GM19452 (cell line): ENCODE measurements at regions not wholly inside any gene's neighbourhood (a gene's known extent, or its start where the extent isn't known, plus 50 kb on each side); places are given as distances from the start of the nearest gene placed in this dataset.

Experiments used
- ATAC-seq: cut with Tn5 transposase; IDR thresholded peaks from one replicate; pipeline ENCODE4 v1.9.1; 2021; ENCODE audit not compliant: unreplicated experiment

GRCh38 chr1:94734963-94735901, 84.9 kb upstream of the SLC44A3 start:
- ATAC-seq = no peak

DNA sequence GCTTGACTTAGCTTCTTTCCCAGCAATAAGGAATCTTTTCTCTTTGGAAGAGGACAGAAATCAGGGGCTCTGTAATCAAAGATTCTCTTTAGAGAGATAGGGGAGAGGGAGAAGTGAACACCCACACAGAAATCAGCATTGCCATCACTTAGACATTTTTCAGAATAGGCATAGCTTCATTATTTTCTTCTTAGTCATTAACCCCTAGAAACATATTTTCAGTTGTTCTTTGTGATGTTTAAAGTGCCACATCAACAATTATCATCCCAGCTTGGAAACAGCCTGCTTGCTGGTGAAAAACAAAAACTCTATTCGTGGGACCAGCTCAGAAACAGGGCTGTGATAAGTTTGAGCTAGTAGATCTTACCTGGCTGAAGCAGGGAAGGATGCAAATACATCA, 88.3 kb upstream of the SLC44A3 start:
- ATAC-seq = no peak

DNA sequence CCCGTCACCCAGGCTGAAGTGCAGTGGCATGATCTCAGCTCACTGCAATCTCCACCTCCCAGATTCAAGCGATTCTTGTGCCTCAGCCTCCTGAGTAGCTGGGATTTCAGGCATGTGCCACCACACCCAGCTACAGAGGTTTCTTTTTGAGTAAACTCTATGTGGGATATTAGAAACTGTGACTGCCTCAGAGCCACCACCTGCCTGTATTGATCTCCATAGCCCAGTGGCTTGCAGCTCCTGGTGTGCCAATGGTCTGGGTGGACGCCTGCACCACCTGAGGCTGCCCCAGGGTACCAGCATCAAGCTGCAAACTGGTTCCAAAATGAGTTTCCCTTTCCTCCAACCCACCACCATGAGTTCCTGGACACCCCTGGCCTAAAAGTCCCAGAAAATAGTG, 89.7 kb upstream of the SLC44A3 start:
- no peak for ATAC-seq

DNA sequence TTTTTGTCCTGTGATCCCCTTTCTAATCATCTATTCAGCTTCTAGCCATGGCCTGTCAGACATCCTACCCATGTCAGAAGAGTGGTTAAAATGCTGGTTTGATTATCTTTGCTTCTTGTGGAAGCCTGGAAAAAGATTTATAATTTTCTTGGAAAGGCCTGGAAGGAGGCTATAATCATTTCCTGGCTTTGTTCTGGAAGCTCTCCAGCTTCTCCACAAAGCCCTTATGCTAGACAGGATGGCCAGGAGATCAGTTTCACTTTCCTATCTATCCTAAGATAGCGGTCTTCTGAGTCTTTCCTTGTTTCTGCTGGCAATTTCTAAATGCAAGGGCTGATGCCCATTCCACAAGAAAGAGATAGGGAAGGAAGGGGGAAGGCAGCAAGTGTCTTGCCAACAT, 90.9 kb upstream of the SLC44A3 start:
- ATAC-seq = no peak

DNA sequence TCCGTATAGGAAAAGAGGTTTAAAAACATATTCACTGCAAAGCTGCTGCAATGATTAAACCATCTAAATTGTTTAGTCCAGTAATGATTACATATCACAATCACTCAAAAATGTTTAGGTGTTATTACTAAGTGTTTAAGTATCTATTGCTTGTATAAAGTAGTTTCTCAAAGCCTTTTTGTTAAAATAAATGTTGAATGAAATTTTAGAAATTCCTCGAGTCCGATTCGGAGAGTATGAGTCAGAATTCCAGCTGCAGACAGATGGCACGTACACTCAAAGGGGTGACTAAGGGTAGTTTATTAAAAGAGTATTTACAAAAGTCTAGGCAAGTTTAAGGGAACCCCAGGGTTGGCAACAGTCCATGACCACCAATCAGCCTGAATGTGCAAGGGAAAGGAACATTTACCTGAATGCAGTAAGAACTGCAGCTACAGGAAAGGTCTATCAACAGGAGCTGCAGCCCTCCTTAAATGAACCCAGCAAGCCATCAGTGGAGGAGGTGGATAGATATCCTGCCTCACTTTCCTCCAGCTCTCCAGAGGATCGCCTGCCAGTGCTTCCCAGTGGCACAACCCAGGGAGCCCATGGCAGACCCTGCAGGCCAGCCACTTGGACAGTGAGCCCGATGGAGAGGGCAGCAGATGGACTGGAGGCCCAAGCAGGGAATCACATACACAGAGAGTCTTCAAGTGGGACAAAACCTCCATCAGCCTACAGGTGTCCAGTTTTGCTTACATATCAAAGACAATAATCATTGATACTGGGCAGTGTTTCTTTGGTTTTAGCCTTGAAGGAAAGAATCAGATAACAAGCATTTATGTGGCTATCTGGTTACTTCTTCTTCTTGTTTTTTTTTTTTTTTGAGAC, 92.1 kb upstream of the SLC44A3 start:
- no peak for ATAC-seq

GRCh38 chr1:94726981-94727685, 93.0 kb upstream of the SLC44A3 start:
- no peak for ATAC-seq

DNA sequence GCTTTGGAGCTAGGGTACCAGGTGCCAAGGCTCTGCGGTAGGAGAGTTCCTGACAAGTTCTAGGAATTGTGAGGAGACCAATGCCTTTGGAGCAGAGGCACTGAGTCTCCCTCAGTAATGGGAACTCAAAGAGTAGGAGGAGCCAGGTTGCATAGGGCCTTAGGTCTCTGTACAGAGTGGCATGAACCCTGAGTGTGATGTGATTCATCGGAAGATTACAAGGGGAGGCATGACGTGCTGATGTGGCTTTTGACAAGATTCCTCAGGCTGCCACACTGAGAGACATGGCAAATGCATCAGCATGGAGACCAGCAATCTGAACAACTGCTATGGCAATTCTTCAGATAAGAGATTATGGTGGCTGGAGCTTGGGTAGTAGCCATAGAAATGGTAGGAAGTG, 94.6 kb upstream of the SLC44A3 start:
- ATAC-seq = no peak

DNA sequence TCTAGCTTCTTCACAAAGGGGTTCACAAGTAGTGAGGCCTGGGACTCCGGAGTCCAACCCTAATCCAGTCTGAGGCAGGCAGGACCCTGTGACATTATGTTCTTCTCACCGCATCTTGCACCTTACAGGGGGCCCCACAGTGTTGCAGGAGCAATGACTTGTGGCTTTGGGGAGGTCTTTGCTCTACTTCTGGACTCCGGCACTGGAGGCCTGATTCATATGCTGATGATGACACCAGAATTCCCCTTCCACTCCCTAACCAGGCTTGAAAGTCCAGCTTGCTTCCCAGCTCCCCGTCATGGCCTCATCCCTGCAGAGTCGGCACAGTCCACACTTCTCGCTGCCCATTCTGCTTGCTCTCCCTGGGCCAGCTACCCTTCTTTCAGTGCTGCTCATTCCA, 96.3 kb upstream of the SLC44A3 start:
- no peak for ATAC-seq

DNA sequence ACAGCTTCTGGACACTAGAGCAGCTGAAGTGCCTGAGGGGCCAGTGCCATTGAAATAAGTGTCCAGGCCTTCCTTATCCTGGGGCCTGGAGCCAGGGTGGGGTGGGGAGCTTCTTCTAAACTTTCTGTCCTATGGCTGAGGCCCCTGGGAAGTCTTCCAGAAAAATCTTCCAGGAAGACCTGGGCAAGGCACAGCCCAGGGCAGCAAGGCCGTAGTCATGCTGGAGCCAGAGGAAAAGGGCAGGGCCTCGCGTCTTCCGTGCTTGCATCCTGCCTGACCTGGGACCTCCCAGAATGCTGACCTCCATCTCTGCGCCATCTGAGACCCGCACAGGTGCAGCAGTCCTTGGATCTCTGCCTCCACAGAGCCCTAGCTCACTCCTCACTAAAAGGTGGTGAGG, 96.7 kb upstream of the SLC44A3 start:
- ATAC-seq = no peak

DNA sequence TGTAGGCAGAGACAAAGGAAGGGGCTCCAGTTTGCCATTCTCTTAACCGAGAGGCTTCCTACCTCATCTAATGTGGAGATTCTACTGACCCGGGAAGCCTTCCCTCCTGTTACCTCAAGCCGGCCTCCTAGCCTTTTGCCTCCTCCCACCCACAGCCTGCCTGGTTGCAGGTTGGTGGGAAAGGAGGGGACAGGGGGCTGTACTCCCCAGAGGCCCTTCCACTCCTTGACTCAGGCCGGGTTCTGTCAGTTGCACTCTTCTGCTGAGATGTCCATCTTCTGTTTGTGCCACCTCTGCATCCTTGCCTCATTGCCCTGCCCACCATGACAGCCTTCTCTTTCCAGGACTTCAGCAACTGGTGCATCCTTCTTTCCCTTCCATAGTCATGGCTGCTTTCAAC, 98.0 kb upstream of the SLC44A3 start:
- no peak for ATAC-seq

- ATAC-seq = no peak
Measured at GRCh38 chr1:94721240-94721639, 98.9 kb upstream of the SLC44A3 start.

GRCh38 chr1:94719926-94720793, 100.0 kb upstream of the SLC44A3 start:
- ATAC-seq = peak; percentile 98

DNA sequence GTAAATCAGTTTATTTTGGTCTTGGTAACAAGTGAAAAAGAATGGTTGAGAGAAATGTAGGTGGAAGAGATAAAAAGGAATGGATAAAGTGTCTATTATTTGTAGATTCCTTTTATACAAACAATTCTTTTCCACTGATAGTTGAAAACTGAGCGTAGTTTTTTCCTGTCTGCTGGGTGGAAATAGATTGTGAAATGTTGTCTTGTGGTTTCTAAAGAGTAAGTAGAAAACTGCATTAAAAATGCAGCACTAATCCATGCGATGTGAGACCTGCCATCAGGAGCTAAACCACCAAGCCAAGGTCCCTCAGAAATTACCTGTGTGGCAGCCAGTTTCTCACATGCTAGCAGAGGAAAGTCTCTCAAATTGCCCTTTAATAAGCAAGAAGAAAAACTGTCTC, 103.2 kb upstream of the SLC44A3 start:
- ATAC-seq = no peak

GRCh38 chr1:94715321-94715720, 104.8 kb upstream of the SLC44A3 start:
- ATAC-seq = no peak

DNA sequence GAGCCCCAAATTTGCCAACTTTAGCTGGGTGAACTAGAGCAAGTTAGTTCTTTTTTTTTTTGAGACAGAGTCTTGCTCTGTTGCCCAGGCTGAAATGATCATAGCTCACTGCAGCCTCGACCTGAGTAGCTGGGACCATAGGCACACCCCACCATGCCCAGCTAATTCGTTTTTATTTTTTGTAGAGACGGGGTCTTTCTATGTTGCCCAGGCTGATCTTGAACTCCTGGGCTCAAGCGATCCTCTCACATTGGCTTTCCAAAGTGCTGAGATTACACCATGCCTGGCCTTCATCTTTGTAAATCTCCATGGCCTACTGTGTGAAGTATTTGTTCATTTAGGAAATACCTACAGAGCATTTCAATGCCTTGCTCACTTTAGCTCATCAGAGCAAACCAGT, 105.6 kb upstream of the SLC44A3 start:
- no peak for ATAC-seq

DNA sequence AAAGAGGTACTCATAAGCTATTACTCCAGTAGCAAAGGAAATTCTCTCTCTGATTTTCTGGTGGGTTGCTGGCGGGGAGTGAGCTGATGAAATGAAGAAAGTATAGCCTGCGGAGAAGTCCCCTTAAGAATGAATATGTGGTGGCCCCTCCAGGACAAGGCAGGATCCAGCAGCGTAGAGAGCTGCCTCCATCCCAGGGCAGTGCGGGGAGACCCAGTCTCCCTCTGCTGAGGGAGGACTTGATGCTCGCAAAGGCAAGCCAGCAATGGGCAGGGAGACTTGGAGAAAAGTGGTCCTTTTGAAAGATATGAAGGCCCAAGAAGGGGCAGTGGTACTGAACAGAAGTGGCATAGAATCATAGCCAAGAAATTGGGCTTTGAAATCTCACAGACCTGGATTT, 106.0 kb upstream of the SLC44A3 start:
- ATAC-seq = no peak

DNA sequence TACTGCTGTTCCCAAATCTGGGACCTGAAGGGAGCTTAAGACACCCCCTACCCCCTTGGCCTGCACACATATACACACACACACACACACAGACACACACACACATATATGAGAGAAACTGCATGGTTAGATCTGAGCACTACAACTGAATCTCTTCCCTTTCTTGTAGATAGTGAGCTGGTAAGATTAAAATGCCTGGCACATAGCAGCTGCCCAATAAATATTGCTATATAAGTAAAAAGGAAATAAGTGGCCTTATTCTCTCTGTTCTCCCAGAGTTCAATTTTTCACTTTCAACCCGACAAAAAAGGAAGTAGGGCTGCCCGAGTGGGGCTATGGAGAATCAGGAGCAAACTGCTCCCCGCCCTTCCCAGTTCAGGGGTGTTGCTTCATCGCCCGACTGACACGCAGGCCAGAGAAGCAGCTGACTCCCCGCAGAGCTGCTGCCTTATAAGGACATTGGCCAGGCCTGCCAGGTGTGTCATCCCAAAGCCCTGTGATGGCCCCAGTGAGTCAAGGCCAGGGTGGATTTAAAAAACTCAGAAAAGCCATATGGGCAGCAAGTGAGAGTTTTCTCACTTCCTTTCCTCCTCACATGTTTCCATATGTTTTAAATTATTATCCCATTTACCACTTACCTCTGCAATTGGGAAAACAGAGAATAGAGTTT, 106.5 kb upstream of the SLC44A3 start:
- peak; percentile 78 for ATAC-seq

DNA sequence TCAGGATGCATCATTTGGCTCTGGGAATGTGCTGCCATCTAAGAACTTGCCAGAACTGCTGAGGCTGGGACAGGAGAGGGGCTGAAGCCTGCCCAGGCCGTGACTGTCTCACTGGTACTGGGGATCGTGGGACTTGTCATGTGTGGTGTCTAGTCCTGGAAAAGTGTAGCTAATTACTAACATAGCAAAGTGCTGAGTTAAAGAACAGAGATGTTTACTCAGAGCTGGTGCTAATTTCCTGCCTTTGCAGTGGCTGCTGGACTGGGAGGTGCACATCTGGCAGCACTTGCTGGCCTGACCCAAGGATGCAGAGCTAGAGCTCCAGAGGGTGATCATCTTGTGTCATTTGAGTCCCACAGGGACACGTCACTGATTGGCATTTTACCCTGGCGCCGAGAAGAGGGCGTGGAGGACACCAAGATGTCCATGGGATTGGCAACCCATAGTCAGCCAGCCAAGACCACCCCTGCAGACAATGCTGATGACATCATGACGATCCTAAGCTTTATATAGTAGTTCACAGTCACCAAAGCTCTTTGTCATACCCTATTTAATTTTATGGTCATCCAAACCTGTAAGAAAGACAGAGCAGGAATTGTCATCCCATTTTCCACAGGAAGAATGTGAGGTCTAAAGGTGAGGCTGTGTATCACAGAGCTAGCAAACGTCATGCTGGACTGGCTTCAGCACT, 110.1 kb upstream of the SLC44A3 start:
- ATAC-seq = no peak

- no peak for ATAC-seq
Measured at GRCh38 chr1:94708811-94709210, 111.3 kb upstream of the SLC44A3 start.
